IMR-90 (cell line): ENCODE measurements at regions not wholly inside any gene's neighbourhood (a gene's known extent, or its start where the extent isn't known, plus 50 kb on each side); places are given as distances from the start of the nearest gene placed in this dataset.

Source experiments
- ATAC-seq: fragments of 200-7000 bp; cut with Tn5 transposase; 2 replicates; pipeline ENCODE4 v1.9.1; 2020; ENCODE audit warnings: low read depth, mild to moderate bottlenecking, moderate library complexity
- BruUV-seq: library from RNA; stranded (reverse); fragments of 400-500 nt; replicated peaks from 2 replicates; lab custom pipeline; 2021; lab: Mats Ljungman, UMichigan
- CTCF ChIA-PET: fragments of 300-600 bp; formaldehyde crosslinking; extraction: SDS; loops from one replicate; lab custom pipeline; 2021; ENCODE audit warnings: antibody characterized with exemption; lab: Yijun Ruan, JAX
- POLR2A ChIA-PET: fragments of 300-600 bp; sonication (Branson Sonifier 250); formaldehyde crosslinking; loops from one replicate; lab custom pipeline; 2022; ENCODE audit warnings: antibody characterized with exemption; ENCODE audit not compliant: unreplicated experiment; lab: Charles Lee
- DNase-seq: peaks from one replicate; pipeline ENCODE4 v3.0.0; 2013
- H2AFZ ChIP-seq: replicated peaks from 2 replicates; pipeline ENCODE3; 2013; ENCODE audit warnings: low read length, mild to moderate bottlenecking; ENCODE audit not compliant: poor library complexity
- H2AK5ac ChIP-seq: 2 replicates; pipeline ENCODE4 v1.6.1; 2013; ENCODE audit warnings: low read depth, low read length, inconsistent platforms
- H2AK9ac ChIP-seq: replicated peaks from 2 replicates; pipeline ENCODE3; 2013; ENCODE audit warnings: mild to moderate bottlenecking, low read depth, low read length, moderate library complexity; ENCODE audit not compliant: poor library complexity
- H2BK120ac ChIP-seq: 2 replicates; pipeline ENCODE4 v1.6.1; 2013; ENCODE audit warnings: low read depth, low read length, inconsistent platforms
- H2BK15ac ChIP-seq: 3 replicates; pipeline ENCODE4 v1.6.1; 2013; ENCODE audit warnings: low read depth, low read length, inconsistent platforms
- H2BK20ac ChIP-seq: 2 replicates; pipeline ENCODE4 v1.6.1; 2013; ENCODE audit warnings: low read depth, mild to moderate bottlenecking, inconsistent platforms, low read length, moderate library complexity
- H2BK5ac ChIP-seq: 2 replicates; pipeline ENCODE4 v1.6.1; 2013; ENCODE audit warnings: mild to moderate bottlenecking, low read depth, low read length, inconsistent platforms; ENCODE audit not compliant: poor library complexity, severe bottlenecking
- H3K14ac ChIP-seq: replicated peaks from 2 replicates; pipeline ENCODE4 v1.6.1; 2013; ENCODE audit warnings: low read depth, low read length, inconsistent platforms
- H3K18ac ChIP-seq: 2 replicates; pipeline ENCODE4 v1.6.1; 2013; ENCODE audit warnings: low read depth, low read length, control low read depth
- H3K23ac ChIP-seq: 2 replicates; pipeline ENCODE4 v1.6.1; 2013; ENCODE audit warnings: low read depth, low read length, inconsistent platforms
- H3K27ac ChIP-seq: 2 replicates; pipeline ENCODE4 v1.5.1; 2013; ENCODE audit warnings: mild to moderate bottlenecking, control low read depth, low read length; ENCODE audit not compliant: insufficient read depth
- H3K27me3 ChIP-seq: 2 replicates; pipeline ENCODE4 v1.6.1; 2013; ENCODE audit warnings: low read length; ENCODE audit not compliant: control insufficient read depth, insufficient read depth
- H3K36me3 ChIP-seq: 2 replicates; pipeline ENCODE4 v1.6.1; 2013; ENCODE audit warnings: low read length, mixed read lengths; ENCODE audit not compliant: control insufficient read depth, insufficient read depth
- H3K4ac ChIP-seq: 2 replicates; pipeline ENCODE4 v1.6.1; 2013; ENCODE audit warnings: low read depth, low read length, inconsistent platforms
- H3K4me1 ChIP-seq: 2 replicates; pipeline ENCODE4 v1.6.1; 2013; ENCODE audit warnings: low read length, mixed read lengths; ENCODE audit not compliant: control insufficient read depth, insufficient read depth
- H3K4me2 ChIP-seq: 2 replicates; pipeline ENCODE4 v1.6.1; 2013; ENCODE audit warnings: low read depth, mild to moderate bottlenecking, control low read depth, low read length, moderate library complexity
- H3K4me3 ChIP-seq: 2 replicates; pipeline ENCODE4 v1.5.1; 2013; ENCODE audit warnings: low read depth, mild to moderate bottlenecking, control low read depth, low read length, moderate library complexity; ENCODE audit not compliant: insufficient read depth
- H3K56ac ChIP-seq: 2 replicates; pipeline ENCODE4 v1.6.1; 2013; ENCODE audit warnings: low read length, inconsistent platforms; ENCODE audit not compliant: insufficient read depth; ENCODE audit errors: extremely low read depth
- H3K79me1 ChIP-seq, 2 experiments: 2 replicates each; pipeline ENCODE4 v1.6.1; 2013; ENCODE audit warnings: low read length in 2 of 2, inconsistent platforms in 1 of 2, low read depth in 1 of 2
- H3K9ac ChIP-seq: 2 replicates; pipeline ENCODE4 v1.6.1; 2013; ENCODE audit warnings: low read depth, low read length, control low read depth
- H3K9me1 ChIP-seq: 2 replicates; pipeline ENCODE4 v1.6.1; 2013; ENCODE audit warnings: low read length, inconsistent platforms; ENCODE audit not compliant: insufficient read depth
- H3K9me3 ChIP-seq: 2 replicates; pipeline ENCODE4 v1.6.1; 2013; ENCODE audit warnings: low read length; ENCODE audit not compliant: control insufficient read depth, insufficient read depth
- H4K20me1 ChIP-seq: 2 replicates; pipeline ENCODE4 v1.6.1; 2013; ENCODE audit warnings: low read length, inconsistent platforms; ENCODE audit not compliant: insufficient read depth
- H4K5ac ChIP-seq: 2 replicates; pipeline ENCODE4 v1.6.1; 2013; ENCODE audit warnings: mild to moderate bottlenecking, low read depth, low read length, control low read depth
- H4K8ac ChIP-seq, 2 experiments: 2 replicates each; pipeline ENCODE4 v1.6.1; 2013; ENCODE audit warnings: low read depth in 2 of 2, low read length in 2 of 2, control low read depth in 1 of 2, inconsistent platforms in 1 of 2
- H4K91ac ChIP-seq: 2 replicates; pipeline ENCODE4 v1.6.1; 2013; ENCODE audit warnings: low read depth, low read length, inconsistent platforms; ENCODE audit not compliant: insufficient read depth
- BHLHE40 ChIP-seq: fragments of 150-350 bp; IDR thresholded peaks from 2 replicates; pipeline ENCODE4 v1.6.1; 2016; ENCODE audit warnings: mild to moderate bottlenecking, low read depth, low read length
- CEBPB ChIP-seq: IDR thresholded peaks from 2 replicates; pipeline ENCODE4 v1.6.1; 2012; ENCODE audit warnings: low read depth, low read length, improper control_type of control experiment
- CHD1 ChIP-seq: IDR thresholded peaks from 2 replicates; pipeline ENCODE4 v1.6.1; 2012; ENCODE audit warnings: low read depth, low read length, improper control_type of control experiment
- CTCF ChIP-seq: conservative IDR thresholded peaks from 2 replicates; pipeline ENCODE4 v1.5.1; 2012; ENCODE audit warnings: mild to moderate bottlenecking, low read depth, low read length, improper control_type of control experiment
- FOS ChIP-seq: fragments of 150-350 bp; IDR thresholded peaks from 2 replicates; pipeline ENCODE4 v1.6.1; 2016; ENCODE audit warnings: low read depth, low read length
- MAFK ChIP-seq: IDR thresholded peaks from 2 replicates; pipeline ENCODE4 v1.6.1; 2012; ENCODE audit warnings: low read depth, low read length, improper control_type of control experiment
- MAZ ChIP-seq: IDR thresholded peaks from 2 replicates; pipeline ENCODE4 v1.6.1; 2012; ENCODE audit warnings: low read depth, mild to moderate bottlenecking, low read length, improper control_type of control experiment, moderate library complexity, borderline replicate concordance
- MXI1 ChIP-seq: IDR thresholded peaks from 2 replicates; pipeline ENCODE4 v1.6.1; 2012; ENCODE audit warnings: low read depth, mild to moderate bottlenecking, low read length, moderate library complexity, borderline replicate concordance
- NFE2L2 ChIP-seq: fragments of 150-350 bp; IDR thresholded peaks from 2 replicates; pipeline ENCODE4 v1.6.1; 2016; ENCODE audit warnings: low read depth, mild to moderate bottlenecking, low read length
- POLR2A ChIP-seq: IDR thresholded peaks from 2 replicates; pipeline ENCODE4 v1.6.1; 2012; ENCODE audit warnings: mild to moderate bottlenecking, low read depth, low read length
- RAD21 ChIP-seq: IDR thresholded peaks from 2 replicates; pipeline ENCODE4 v1.6.1; 2012; ENCODE audit warnings: low read length, improper control_type of control experiment
- RCOR1 ChIP-seq: IDR thresholded peaks from 2 replicates; pipeline ENCODE4 v1.6.1; 2012; ENCODE audit warnings: mild to moderate bottlenecking, low read length, improper control_type of control experiment; ENCODE audit not compliant: insufficient replicate concordance
- RFX5 ChIP-seq: IDR thresholded peaks from 2 replicates; pipeline ENCODE4 v1.8.0; 2012; ENCODE audit warnings: low read depth, mild to moderate bottlenecking, low read length, moderate library complexity
- SMC3 ChIP-seq: fragments of 150-350 bp; IDR thresholded peaks from 2 replicates; pipeline ENCODE4 v1.6.1; 2016; ENCODE audit warnings: low read depth, mild to moderate bottlenecking, antibody characterized with exemption, low read length, moderate library complexity
- whole genome bisulfite sequencing, 2 experiments: methylation state at CpG; one replicate each; pipeline versions ENCODE4 v1.1.5 to v1.1.7; 2013; ENCODE audit warnings: missing lambda C conversion rate in 2 of 2; ENCODE audit not compliant: insufficient read length in 1 of 2; ENCODE audit errors: extremely low coverage in 2 of 2; 5-methylcytosine and 5-hydroxymethylcytosine counted together
- dilution Hi-C: fragments of 300-500 bp; cut with HindIII; formaldehyde crosslinking; loops from one replicate; pipeline ENCODE4 v1.14.3; 2018; ENCODE audit warnings: low sequenced_read_pairs; ENCODE audit not compliant: unreplicated experiment
- in situ Hi-C: fragments of 300-500 bp; cut with MboI; formaldehyde crosslinking; loops from 3 replicates; pipeline ENCODE4 v1.14.3; 2019; ENCODE audit warnings: low sequenced_read_pairs, inconsistent platforms, mixed read lengths
- intact Hi-C: fragments of 100-400 bp; cut with micrococcal nuclease; formaldehyde crosslinking; loops from 2 replicates; pipeline ENCODE4 v1.10.0; 2022
- TF ChIP-seq, protein P1 (sequence below): fragments of 150-350 bp; IDR thresholded peaks from 2 replicates; pipeline ENCODE4 v1.6.1; 2016; ENCODE audit warnings: low read depth, mild to moderate bottlenecking, low read length, moderate library complexity, borderline replicate concordance
- TF ChIP-seq, protein P2 (sequence below): fragments of 150-350 bp; IDR thresholded peaks from 2 replicates; pipeline ENCODE4 v1.6.1; 2017; ENCODE audit warnings: mild to moderate bottlenecking, antibody characterized with exemption, low read length, low read depth

GRCh38 chr5:164742025-164742424 lies 1236.6 kb downstream of the MAT2B start:
- CTCF ChIA-PET = no interaction called here
- dilution Hi-C loops = no loop called here
- H3K14ac ChIP-seq = no peak overlapping the region

More at GRCh38 chr5:164742025-164742424, 1236.6 kb downstream of the MAT2B start:
- Histone ChIP-seq H2AK5ac (no peak overlapping the region), H3K36me3 (no peaks in the 10 kb centered on the region), H2BK15ac (no peak overlapping the region), H3K27me3 (no peaks in the 10 kb centered on the region), H3K9me3 (no peaks in the 10 kb centered on the region; the same call in 1 of the 2 replicates), H3K4me1 (no peaks in the 10 kb centered on the region), H4K8ac (no peak overlapping the region), H4K5ac (no peak overlapping the region), H3K9me1 (no peaks in the 10 kb centered on the region), H3K4ac (no peak overlapping the region), H3K18ac (no peak overlapping the region), H4K91ac (no peak overlapping the region), H3K27ac (no peak overlapping the region), H3K4me3 (no peak overlapping the region), H3K9ac (no peak overlapping the region), H4K20me1 (no peaks in the 10 kb centered on the region), H2BK120ac (no peak overlapping the region), H2BK5ac (no peak overlapping the region), H3K4me2 (no peak overlapping the region), H3K56ac (no peak overlapping the region), H2BK20ac (no peak overlapping the region), H3K79me1 (no peaks in the 10 kb centered on the region), H2AFZ (no peak overlapping the region), H3K23ac (no peak overlapping the region), H2AK9ac (no peak overlapping the region)
- in situ Hi-C loops (no loop called here), intact Hi-C loops (no loop called here)
- WGBS, 2 experiments = 80% methylated on average over 1 of the region's 5 CpGs; no CpG with 5 or more reads in 1 of the 2 experiments
- POLR2A ChIA-PET = no interaction called here
- BruUV-seq = no TSS peak
- no peak for DNase-seq
- TF ChIP-seq MXI1 (no peak), CEBPB (no peak), MAZ (no peak), POLR2A (no peak), NFE2L2 (no peak), CTCF (no peak), CHD1 (no peak), RCOR1 (no peak), BHLHE40 (no peak), FOS (no peak), SMC3 (no peak), RFX5 (no peak), RAD21 (no peak), MAFK (no peak)
- TF ChIP-seq, protein P1, sequence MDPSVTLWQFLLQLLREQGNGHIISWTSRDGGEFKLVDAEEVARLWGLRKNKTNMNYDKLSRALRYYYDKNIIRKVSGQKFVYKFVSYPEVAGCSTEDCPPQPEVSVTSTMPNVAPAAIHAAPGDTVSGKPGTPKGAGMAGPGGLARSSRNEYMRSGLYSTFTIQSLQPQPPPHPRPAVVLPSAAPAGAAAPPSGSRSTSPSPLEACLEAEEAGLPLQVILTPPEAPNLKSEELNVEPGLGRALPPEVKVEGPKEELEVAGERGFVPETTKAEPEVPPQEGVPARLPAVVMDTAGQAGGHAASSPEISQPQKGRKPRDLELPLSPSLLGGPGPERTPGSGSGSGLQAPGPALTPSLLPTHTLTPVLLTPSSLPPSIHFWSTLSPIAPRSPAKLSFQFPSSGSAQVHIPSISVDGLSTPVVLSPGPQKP = no peak
- TF ChIP-seq, protein P2, sequence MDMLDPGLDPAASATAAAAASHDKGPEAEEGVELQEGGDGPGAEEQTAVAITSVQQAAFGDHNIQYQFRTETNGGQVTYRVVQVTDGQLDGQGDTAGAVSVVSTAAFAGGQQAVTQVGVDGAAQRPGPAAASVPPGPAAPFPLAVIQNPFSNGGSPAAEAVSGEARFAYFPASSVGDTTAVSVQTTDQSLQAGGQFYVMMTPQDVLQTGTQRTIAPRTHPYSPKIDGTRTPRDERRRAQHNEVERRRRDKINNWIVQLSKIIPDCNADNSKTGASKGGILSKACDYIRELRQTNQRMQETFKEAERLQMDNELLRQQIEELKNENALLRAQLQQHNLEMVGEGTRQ = no peak
- no peak for ATAC-seq
